Astrocyte (in vitro differentiated cells and primary cell): ENCODE measurements at regions not wholly inside any gene's neighbourhood (a gene's known extent, or its start where the extent isn't known, plus 50 kb on each side); places are given as distances from the start of the nearest gene placed in this dataset.
"Not testable (repeated sequence)": the region's sequence is repeated elsewhere in the genome, so short reads cannot be mapped to it uniquely, and the experiment has no call there.

Experiments
- CTCF ChIP-seq: IDR thresholded peaks from 2 replicates; pipeline ENCODE4 v1.5.1; 2011; ENCODE audit warnings: low read depth, mild to moderate bottlenecking, inconsistent platforms, low read length, moderate library complexity; ENCODE audit not compliant: insufficient read depth
- EZH2 ChIP-seq: IDR thresholded peaks from 2 replicates; pipeline ENCODE4 v1.6.1; 2012; ENCODE audit warnings: mild to moderate bottlenecking, low read length, inconsistent platforms; ENCODE audit not compliant: insufficient read depth

GRCh38 chr20:30814312-30814639, 443.2 kb upstream of the DEFB115 start:
- TF ChIP-seq CTCF, EZH2: not testable (repeated sequence)
